H1 (cell line): ENCODE measurements at regions not wholly inside any gene's neighbourhood (a gene's known extent, or its start where the extent isn't known, plus 50 kb on each side); places are given as distances from the start of the nearest gene placed in this dataset.

Experiments used
- BACH1 ChIP-seq: IDR thresholded peaks from 2 replicates; pipeline ENCODE4 v1.6.1; 2012; ENCODE audit warnings: low read length, improper control_type of control experiment
- CHD1 ChIP-seq: IDR thresholded peaks from 2 replicates; pipeline ENCODE4 v1.6.1; 2012; ENCODE audit warnings: low read depth, low read length, improper control_type of control experiment
- CREB1 ChIP-seq: IDR thresholded peaks from 2 replicates; pipeline ENCODE4 v1.6.1; 2012; ENCODE audit warnings: inconsistent platforms
- JUN ChIP-seq: IDR thresholded peaks from 2 replicates; pipeline ENCODE4 v1.6.1; 2011; ENCODE audit warnings: low read depth, mild to moderate bottlenecking, improper control_type of control experiment, low read length
- RAD21 ChIP-seq, 2 experiments: IDR thresholded peaks in 1 of 2; conservative IDR thresholded peaks in 1 of 2; 2 replicates each; pipeline ENCODE4 v1.6.1; 2011; ENCODE audit warnings: low read depth in 2 of 2, low read length in 2 of 2, improper control_type of control experiment in 1 of 2, inconsistent platforms in 1 of 2, mild to moderate bottlenecking in 1 of 2, moderate library complexity in 1 of 2
- SAP30 ChIP-seq: fragments of 300-600 bp; sonication (generic); IDR thresholded peaks from 2 replicates; pipeline ENCODE4 v1.7.1; 2012; ENCODE audit warnings: low read length, moderate library complexity, mild to moderate bottlenecking, inconsistent platforms; ENCODE audit not compliant: insufficient read depth, insufficient replicate concordance
- SIN3A ChIP-seq, 2 experiments: IDR thresholded peaks in 1 of 2; conservative IDR thresholded peaks in 1 of 2; 2 replicates each; pipeline ENCODE4 v1.6.1; 2011 to 2012; ENCODE audit warnings: low read length in 2 of 2, improper control_type of control experiment in 1 of 2, low read depth in 1 of 2, mild to moderate bottlenecking in 1 of 2
- SIRT6 ChIP-seq: IDR thresholded peaks from one replicate; pipeline ENCODE4 v1.7.1; 2012; ENCODE audit warnings: low read length, inconsistent platforms
- SIX5 ChIP-seq: IDR thresholded peaks from 2 replicates; pipeline ENCODE4 v1.6.1; 2011; ENCODE audit warnings: mild to moderate bottlenecking, low read depth, low read length
- SP2 ChIP-seq: IDR thresholded peaks from 2 replicates; pipeline ENCODE4 v1.6.1; 2012; ENCODE audit warnings: mild to moderate bottlenecking, low read length, inconsistent platforms
- SRF ChIP-seq: IDR thresholded peaks from 2 replicates; pipeline ENCODE4 v1.6.1; 2011; ENCODE audit warnings: mild to moderate bottlenecking, low read depth, low read length, moderate library complexity
- TF ChIP-seq, protein P1 (sequence below): fragments of 300-600 bp; sonication (generic); IDR thresholded peaks from 2 replicates; pipeline ENCODE4 v1.7.1; 2012; ENCODE audit warnings: low read length, moderate library complexity, mild to moderate bottlenecking, inconsistent platforms; ENCODE audit not compliant: insufficient replicate concordance

DNA sequence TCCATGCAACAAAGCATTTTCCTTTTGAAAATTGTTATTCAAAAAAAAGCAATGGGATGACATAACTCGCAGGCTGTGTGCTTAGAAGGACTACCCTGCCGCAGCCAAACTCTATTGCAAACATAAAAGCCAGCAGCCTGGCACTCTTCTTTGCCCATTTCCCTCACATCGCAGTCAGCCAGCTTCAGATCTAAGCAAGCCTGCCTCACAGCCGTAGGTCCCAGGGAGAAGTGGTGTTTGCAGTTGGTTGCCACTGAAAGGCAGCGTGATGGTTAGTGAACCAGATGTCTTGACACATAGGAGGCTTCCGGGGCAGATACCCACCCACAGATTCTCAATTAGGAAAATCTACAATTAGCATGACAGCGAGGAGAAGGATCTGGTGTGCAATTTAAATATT is 655.2 kb downstream of the RNF144A start (continued):
- TF ChIP-seq, protein P1, sequence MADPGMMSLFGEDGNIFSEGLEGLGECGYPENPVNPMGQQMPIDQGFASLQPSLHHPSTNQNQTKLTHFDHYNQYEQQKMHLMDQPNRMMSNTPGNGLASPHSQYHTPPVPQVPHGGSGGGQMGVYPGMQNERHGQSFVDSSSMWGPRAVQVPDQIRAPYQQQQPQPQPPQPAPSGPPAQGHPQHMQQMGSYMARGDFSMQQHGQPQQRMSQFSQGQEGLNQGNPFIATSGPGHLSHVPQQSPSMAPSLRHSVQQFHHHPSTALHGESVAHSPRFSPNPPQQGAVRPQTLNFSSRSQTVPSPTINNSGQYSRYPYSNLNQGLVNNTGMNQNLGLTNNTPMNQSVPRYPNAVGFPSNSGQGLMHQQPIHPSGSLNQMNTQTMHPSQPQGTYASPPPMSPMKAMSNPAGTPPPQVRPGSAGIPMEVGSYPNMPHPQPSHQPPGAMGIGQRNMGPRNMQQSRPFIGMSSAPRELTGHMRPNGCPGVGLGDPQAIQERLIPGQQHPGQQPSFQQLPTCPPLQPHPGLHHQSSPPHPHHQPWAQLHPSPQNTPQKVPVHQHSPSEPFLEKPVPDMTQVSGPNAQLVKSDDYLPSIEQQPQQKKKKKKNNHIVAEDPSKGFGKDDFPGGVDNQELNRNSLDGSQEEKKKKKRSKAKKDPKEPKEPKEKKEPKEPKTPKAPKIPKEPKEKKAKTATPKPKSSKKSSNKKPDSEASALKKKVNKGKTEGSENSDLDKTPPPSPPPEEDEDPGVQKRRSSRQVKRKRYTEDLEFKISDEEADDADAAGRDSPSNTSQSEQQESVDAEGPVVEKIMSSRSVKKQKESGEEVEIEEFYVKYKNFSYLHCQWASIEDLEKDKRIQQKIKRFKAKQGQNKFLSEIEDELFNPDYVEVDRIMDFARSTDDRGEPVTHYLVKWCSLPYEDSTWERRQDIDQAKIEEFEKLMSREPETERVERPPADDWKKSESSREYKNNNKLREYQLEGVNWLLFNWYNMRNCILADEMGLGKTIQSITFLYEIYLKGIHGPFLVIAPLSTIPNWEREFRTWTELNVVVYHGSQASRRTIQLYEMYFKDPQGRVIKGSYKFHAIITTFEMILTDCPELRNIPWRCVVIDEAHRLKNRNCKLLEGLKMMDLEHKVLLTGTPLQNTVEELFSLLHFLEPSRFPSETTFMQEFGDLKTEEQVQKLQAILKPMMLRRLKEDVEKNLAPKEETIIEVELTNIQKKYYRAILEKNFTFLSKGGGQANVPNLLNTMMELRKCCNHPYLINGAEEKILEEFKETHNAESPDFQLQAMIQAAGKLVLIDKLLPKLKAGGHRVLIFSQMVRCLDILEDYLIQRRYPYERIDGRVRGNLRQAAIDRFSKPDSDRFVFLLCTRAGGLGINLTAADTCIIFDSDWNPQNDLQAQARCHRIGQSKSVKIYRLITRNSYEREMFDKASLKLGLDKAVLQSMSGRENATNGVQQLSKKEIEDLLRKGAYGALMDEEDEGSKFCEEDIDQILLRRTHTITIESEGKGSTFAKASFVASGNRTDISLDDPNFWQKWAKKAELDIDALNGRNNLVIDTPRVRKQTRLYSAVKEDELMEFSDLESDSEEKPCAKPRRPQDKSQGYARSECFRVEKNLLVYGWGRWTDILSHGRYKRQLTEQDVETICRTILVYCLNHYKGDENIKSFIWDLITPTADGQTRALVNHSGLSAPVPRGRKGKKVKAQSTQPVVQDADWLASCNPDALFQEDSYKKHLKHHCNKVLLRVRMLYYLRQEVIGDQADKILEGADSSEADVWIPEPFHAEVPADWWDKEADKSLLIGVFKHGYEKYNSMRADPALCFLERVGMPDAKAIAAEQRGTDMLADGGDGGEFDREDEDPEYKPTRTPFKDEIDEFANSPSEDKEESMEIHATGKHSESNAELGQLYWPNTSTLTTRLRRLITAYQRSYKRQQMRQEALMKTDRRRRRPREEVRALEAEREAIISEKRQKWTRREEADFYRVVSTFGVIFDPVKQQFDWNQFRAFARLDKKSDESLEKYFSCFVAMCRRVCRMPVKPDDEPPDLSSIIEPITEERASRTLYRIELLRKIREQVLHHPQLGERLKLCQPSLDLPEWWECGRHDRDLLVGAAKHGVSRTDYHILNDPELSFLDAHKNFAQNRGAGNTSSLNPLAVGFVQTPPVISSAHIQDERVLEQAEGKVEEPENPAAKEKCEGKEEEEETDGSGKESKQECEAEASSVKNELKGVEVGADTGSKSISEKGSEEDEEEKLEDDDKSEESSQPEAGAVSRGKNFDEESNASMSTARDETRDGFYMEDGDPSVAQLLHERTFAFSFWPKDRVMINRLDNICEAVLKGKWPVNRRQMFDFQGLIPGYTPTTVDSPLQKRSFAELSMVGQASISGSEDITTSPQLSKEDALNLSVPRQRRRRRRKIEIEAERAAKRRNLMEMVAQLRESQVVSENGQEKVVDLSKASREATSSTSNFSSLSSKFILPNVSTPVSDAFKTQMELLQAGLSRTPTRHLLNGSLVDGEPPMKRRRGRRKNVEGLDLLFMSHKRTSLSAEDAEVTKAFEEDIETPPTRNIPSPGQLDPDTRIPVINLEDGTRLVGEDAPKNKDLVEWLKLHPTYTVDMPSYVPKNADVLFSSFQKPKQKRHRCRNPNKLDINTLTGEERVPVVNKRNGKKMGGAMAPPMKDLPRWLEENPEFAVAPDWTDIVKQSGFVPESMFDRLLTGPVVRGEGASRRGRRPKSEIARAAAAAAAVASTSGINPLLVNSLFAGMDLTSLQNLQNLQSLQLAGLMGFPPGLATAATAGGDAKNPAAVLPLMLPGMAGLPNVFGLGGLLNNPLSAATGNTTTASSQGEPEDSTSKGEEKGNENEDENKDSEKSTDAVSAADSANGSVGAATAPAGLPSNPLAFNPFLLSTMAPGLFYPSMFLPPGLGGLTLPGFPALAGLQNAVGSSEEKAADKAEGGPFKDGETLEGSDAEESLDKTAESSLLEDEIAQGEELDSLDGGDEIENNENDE, result no peak
- TF ChIP-seq SAP30, result no peak
- TF ChIP-seq SIRT6, result no peak
- no peak for TF ChIP-seq BACH1
- no peak for TF ChIP-seq SRF
- no peak for TF ChIP-seq SP2
- no peak for TF ChIP-seq JUN
- no peak for TF ChIP-seq SIN3A (conservative IDR thresholded peaks at IDR 0.05 in 1 of 2, IDR thresholded peaks at IDR 0.05 in 1 of 2; ENCODE audit: low read depth in 1 of 2, low read length in 2 of 2)
- no peak for TF ChIP-seq CREB1
- TF ChIP-seq RAD21 (IDR thresholded peaks at IDR 0.05 in 1 of 2, conservative IDR thresholded peaks at IDR 0.05 in 1 of 2; ENCODE audit: low read depth in 2 of 2, low read length in 2 of 2), result no peak
- no peak for TF ChIP-seq SIX5
- no peak for TF ChIP-seq CHD1
